8988T (cell line): ENCODE measurements at regions not wholly inside any gene's neighbourhood (a gene's known extent, or its start where the extent isn't known, plus 50 kb on each side); places are given as distances from the start of the nearest gene placed in this dataset.
"Not testable (repeated sequence)": the region's sequence is repeated elsewhere in the genome, so short reads cannot be mapped to it uniquely, and the experiment has no call there.

Experiments used
- DNase-seq: peaks from one replicate; pipeline ENCODE4 v3.0.0; 2011

GRCh38 chr18:51463483-51464136 lies 266.1 kb upstream of the MEX3C start:
- no peak for DNase-seq

DNA sequence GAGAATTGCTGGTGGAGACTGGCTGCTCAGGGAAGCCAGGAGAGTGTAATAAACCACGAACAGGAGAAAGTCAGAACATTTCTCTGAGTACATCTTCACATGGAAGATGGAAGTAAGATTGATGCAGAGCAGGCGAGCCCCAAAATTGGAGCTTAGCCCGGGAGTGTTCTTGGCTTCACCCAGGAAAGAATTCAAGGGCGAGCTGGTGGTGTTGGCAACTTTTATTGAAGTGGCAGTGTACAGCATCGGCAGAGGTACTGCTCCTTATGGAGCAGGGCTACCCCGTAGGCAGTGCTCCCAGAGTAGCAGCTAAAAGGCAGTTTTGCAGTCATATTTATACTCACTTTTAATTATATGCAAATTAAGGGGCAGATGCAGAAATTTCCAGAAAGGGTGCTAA lies 281.4 kb upstream of the MEX3C start:
- no peak for DNase-seq

DNA sequence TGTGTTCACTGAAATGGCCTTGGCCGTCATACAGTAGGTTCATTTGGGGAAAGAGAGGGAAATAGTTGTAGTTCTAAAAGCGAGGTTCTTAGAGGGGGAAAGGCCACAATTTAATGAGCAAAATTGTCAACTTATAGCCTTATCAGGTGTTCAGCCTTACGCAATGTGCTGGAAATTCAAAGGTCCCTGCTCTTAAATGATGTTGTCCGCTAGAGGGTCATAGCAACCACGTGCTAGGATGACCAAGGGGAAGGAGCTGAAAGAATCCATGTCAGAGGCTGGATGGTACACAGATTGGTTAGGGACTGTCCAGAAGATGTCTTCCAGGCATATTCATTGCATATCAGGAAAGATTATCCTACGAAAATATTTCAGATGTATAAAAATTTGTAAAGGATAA lies 282.3 kb upstream of the MEX3C start:
- no peak for DNase-seq

- no peak for DNase-seq
Measured at GRCh38 chr18:51480407-51481261, 283.2 kb upstream of the MEX3C start.

DNA sequence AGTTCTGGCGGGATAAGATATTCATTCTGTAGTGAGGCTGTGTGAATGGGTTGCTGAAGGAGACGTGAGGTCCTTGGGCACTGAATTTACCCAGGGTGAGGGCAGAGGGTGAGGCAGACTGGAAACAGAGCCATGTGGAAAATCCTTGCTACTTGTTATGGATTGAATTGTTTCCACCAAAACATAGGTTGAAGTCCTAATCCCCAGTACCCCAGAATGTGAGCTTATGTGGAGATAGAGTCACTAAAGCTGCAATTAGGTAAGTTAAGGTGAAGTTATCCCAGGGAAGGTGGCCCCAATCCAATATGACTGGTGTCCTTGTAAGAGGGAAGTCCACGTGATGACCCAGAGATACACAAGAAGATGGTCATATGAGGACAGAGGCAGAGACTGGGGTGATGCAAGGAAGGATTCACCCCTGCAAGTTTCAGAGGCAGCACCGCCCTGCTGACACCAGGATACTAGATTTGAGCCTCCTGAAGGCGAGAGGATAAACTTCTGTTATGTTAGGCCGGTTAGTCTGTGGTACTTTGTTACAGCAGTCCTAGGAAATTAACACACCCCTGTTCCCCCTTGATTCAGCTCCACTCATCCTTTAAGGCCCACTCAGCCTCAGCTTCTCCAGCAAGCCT lies 289.4 kb upstream of the MEX3C start:
- no peak for DNase-seq

DNA sequence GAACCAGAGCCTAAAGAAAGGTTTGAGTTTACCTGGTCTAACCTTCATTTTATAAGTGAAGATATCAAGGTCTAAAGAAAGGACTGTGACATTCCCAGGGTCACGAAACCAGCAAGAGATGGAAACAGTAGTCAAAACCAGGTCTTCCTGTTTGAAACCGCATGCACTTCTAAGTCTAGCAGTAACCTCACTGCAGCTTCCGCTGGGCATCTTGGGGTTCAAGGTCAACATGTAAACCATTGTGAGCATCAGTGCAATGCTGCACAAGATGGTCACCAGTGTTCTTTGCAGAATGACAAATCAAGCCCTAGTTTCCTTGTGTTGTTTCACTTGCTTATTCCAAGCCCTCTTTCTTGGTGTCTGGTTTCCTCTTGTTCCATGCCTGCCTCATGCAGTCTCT lies 292.9 kb upstream of the MEX3C start:
- no peak for DNase-seq

- no peak for DNase-seq
Measured at GRCh38 chr18:51490860-51491259, 293.4 kb upstream of the MEX3C start.

DNA sequence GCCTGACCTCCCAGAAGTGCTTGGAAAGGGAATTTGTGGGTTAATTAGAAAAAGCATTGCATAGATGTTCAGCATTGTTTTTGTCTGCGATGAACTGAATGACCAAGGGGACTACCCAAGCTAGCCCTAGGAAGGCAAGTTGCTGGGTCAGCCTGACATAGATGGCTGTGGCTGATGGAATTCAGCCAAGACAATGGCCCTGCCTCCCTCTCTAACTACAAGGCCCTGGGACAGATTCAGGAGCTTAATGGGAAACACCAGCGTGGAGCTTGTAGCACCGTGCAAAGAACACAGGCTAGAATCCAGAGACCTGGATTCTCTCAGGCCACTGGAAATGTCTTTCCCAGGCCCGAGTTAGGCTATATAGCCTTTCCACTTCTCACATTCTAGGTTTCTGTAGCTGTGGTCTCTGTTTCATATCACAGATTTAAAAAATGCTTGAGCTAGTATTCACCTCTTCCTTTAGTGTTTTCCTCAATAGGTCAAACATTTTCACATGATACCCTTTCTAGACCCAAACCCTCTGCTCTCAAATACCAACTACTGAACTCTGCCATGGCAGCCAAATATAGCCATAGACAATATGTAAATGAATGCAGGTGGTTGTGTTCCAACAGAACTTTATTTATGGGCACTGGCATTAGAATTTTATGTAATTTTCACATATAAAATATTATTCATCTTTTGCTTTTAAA lies 294.3 kb upstream of the MEX3C start:
- no peak for DNase-seq

DNA sequence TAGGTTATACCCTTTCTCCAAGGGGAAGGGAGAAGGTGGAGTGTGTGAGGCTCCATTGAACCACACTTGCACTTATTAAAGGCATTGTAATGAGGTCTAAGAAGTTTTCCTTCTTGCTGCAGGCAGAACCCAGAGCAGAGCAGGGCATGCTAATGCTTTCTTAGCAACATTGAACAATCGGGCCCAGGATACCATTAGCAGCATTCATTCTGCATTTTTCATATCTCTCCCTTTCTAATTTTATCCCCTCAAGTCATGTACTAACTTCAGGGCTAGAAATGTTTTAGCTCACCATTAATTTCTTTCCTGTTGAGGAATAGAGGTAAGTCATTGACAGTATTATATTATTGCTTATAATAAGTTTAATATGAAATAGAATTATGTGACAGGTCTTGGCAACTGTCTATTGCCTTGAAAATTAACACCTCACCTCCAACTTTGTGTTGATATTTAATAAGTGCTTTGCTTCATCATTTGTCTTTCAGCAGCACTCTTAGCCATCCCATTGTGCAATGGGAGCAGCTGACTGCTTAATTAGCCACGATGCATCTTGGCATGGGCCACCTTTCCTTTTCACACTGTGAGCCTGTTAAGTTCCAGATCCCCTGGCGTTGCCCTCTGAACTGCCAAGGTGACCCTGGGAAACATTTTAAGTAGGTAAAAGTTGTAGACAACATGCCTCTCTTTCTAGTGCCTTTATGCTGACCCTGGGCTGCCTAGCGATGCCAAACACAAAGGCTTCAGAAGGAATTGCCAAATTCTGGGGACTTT lies 300.8 kb upstream of the MEX3C start:
- no peak for DNase-seq

GRCh38 chr18:51503351-51503750 lies 305.9 kb upstream of the MEX3C start:
- DNase-seq, result no peak

DNA sequence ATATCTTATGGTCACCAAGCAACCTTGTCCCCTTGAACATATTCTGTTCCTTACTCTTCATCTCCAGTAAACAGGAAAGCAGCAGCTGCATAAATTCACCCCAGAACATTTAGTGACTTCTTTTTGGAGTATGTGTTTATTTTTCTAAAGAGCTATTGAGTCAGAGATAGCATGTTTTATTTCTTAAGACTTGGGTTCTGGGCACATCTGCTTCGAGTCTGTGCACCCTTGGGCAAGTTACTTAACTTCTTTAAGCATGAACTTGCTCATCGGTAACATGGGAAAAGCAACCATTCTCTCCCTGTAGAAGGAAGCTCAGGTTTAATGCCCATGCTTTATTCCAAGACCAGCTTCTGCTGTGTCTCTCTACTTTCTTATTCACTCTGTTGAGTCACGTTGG lies 309.3 kb upstream of the MEX3C start:
- DNase-seq, result no peak

DNA sequence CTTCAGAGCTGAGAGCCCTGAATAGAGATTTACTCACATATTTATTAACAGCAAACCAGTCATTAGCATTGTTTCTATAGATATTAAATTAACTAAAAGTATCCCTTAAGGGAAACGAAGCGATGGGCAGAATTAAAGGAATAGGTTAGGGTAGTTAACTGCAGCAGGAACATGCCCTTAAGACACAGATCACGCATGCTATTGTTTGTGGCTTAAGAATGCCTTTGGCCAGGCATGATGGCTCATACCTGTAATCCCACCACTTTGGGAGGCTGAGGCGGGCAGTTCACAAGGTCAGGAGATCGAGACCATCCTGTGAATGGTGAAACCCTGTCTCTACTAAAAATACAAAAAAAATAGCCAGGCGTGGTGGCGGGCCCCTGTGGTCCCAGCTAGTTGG lies 310.9 kb upstream of the MEX3C start:
- DNase-seq, result not testable (repeated sequence)

- DNase-seq, result no peak
Measured at GRCh38 chr18:51510020-51510419, 312.5 kb upstream of the MEX3C start.

- DNase-seq, result no peak
Measured at GRCh38 chr18:51513517-51513916, 316.0 kb upstream of the MEX3C start.

DNA sequence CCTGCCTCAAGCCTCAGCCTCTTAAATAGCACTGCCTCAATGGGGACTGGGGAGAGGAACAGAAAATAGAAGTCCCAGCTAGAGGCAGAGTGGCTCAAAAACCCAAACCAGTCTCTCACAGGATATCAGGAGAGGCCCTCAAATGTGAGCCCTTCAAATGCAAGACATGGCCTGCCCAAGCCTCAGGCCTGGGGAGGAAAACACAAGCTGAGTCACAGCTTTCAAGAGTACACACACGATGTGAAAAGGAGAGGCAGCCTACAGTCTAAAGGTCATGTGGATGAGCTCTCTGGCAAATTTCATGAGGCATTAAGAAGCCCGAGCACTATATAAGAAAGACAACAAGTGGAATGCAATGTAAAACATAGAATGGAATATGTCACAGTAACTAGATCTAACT lies 316.6 kb upstream of the MEX3C start:
- no peak for DNase-seq

- DNase-seq, result no peak
Measured at GRCh38 chr18:51516478-51517038, 319.1 kb upstream of the MEX3C start.

GRCh38 chr18:51519571-51519970 lies 322.1 kb upstream of the MEX3C start:
- DNase-seq, result no peak

DNA sequence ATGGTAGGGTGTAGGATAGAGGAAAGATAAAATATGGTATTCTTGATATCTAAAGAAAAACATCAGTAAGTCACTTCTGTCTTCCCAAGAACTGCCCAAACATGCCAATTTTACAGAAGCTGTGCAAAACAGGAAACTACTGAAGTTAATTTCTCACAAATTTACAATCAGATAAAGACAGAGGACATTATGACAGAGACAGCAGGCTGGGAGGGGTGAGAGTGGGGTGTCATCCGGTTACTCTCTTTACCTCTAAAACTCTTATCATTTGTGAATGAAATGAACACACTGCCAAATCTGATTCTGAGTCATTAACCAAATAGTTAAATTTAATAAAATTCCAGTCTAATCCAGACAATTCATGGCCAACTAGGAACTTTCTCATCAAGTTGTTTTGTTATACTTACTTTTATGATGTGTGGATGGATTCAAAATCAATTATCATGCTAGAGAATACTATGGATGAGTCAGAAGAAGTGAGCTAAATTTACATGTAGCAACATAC lies 323.2 kb upstream of the MEX3C start:
- DNase-seq, result no peak

- DNase-seq, result no peak
Measured at GRCh38 chr18:51522338-51522737, 324.9 kb upstream of the MEX3C start.

GRCh38 chr18:51522821-51523220 lies 325.3 kb upstream of the MEX3C start:
- DNase-seq, result no peak

DNA sequence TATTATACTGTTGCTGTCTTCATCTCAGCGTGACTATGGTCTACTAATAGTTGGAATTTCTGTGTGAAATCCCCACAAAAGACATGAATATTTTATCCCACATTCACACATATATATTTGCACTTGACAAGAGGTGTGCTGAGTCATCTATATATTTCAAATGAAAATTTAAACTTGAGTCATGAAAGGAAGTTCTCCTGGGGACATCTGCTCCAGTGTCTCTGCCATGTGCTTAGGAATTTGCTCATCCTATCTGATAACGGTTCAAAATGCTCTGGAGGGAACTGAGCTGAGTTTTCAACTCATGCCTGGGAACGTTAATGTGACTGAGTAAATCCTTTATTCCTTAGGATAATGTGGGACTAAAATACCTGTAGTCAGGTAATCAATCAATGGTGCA lies 326.2 kb upstream of the MEX3C start:
- no peak for DNase-seq
